ENCODE measurements at regions not wholly inside any gene's neighbourhood (a gene's known extent, or its start where the extent isn't known, plus 50 kb on each side); places are given as distances from the start of the nearest gene placed in this dataset.
A peak's percentile ranks its signal among the peaks of the same experiment; 100 is the strongest.

DNA sequence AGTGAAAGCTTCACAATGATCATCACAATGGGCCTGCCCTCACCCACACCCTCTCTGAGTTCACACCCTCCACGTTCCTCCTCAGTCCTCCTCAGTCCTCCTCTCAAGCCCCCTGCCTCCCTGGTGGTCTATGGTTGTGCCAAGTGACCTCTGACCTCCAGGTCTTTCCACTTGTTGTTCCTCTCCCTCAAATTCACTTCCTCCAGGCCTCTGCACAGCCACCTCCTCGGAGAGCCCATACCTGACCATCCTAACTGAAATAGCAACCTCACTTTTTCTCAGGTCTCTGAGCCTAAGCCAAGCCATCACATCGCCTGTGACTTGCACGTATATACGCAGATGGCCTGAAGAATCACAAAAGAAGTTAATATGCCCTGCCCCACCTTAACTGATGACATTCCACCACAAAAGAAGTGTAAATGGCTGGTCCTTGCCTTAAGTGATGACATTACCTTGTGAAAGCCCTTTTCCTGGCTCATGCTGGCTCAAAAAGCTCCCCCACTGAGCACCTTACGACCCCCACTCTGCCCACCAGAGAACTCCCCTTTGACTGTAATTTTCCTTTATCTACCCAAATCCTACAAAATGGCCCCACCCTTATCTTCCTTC is 293.4 kb upstream of the TENM3 start:
- Histone ChIP-seq H3K4me1 (ENCODE audit: control insufficient read depth, insufficient read depth, low read length) (no peaks in the 10 kb centered on the region), H3K9me3 (ENCODE audit: control insufficient read depth, low read depth, low read length) (no peaks in the 10 kb centered on the region), H3K27ac (ENCODE audit: low read length) (no peak overlapping the region), H3K36me3 (ENCODE audit: control insufficient read depth, insufficient read depth, low read length) (no peaks in the 10 kb centered on the region), H3K27me3 (ENCODE audit: control insufficient read depth, insufficient read depth, low read length) (no peaks in the 10 kb centered on the region), H3K4me3 (ENCODE audit: low read length) (no peak overlapping the region)
- DNase-seq, result no peak
- 88% methylated on average over 1 of the region's 6 CpGs for WGBS (ENCODE audit: insufficient coverage, low lambda C conversion rate)

DNA sequence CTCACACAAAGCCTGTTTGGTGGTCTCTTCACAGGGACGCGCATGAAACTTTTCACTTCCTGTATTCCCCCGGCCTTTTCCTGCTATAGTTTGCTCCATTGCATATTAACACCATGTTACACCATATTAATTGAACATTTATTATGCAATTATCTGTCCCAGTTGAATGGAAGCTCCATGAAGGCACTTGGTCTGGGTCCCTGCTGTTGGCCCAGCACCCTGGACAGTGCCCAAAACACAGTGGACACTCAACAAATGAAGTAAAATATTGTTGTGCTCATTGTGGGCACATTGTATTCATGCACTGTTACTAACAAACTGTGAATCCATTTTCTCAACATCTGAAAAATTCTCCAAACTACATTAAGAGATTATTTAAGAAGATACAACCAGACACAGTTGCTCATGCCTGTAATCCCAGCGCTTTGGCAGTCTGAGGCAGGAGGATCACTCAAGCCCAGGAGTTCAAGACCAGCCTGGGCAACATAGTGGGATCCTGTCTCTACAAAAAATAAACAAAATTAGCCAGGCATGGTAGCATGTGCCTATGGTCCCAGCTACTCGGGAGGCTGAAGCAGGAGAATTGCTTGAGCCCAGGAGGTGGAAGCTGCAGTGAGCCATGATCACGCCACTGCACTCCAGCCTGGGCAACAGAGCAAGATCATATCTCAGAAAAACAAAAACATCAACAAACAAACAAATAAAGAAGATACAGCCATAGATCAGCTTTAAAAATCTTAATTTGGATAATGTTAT is 292.7 kb upstream of the TENM3 start:
- 100% methylated on average over 1 of the region's 6 CpGs for WGBS (ENCODE audit: insufficient coverage, low lambda C conversion rate)
- H3K27ac ChIP-seq (ENCODE audit: low read length), result no peak overlapping the region
- no peaks in the 10 kb centered on the region for H3K9me3 ChIP-seq (ENCODE audit: control insufficient read depth, low read depth, low read length)
- no peak for DNase-seq
- no peak overlapping the region for H3K4me3 ChIP-seq (ENCODE audit: low read length)
- no peaks in the 10 kb centered on the region for H3K36me3 ChIP-seq (ENCODE audit: control insufficient read depth, insufficient read depth, low read length)
- no peaks in the 10 kb centered on the region for H3K27me3 ChIP-seq (ENCODE audit: control insufficient read depth, insufficient read depth, low read length)
- H3K4me1 ChIP-seq (ENCODE audit: control insufficient read depth, insufficient read depth, low read length), result no peaks in the 10 kb centered on the region

DNA sequence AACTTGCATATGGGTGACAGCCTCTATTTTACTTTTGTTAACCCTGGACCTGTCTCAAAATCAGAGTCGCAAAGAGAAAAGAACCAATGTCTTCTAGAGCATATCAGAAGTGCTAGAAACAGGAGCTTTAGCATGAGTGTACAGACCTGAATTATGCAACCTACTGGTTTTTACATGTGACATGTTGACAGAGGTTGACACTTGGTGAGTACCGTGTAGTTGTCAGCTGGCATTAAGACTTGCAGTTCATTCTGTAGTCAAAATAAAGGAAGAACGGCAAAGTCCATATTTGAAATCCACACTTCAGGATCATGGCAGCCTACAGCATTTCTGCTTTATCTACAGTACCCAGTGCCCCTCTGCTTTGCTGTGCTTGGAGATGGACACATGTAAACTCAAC is 291.9 kb upstream of the TENM3 start:
- DNase-seq, result no peak
- Histone ChIP-seq H3K36me3 (ENCODE audit: control insufficient read depth, insufficient read depth, low read length) (no peaks in the 10 kb centered on the region), H3K27me3 (ENCODE audit: control insufficient read depth, insufficient read depth, low read length) (no peaks in the 10 kb centered on the region), H3K27ac (ENCODE audit: low read length) (no peak overlapping the region), H3K4me1 (ENCODE audit: control insufficient read depth, insufficient read depth, low read length) (no peaks in the 10 kb centered on the region), H3K4me3 (ENCODE audit: low read length) (no peak overlapping the region), H3K9me3 (ENCODE audit: control insufficient read depth, low read depth, low read length) (no peaks in the 10 kb centered on the region)
- no CpG with 5 or more reads among the region's 3 CpGs for WGBS (ENCODE audit: insufficient coverage, low lambda C conversion rate)

DNA sequence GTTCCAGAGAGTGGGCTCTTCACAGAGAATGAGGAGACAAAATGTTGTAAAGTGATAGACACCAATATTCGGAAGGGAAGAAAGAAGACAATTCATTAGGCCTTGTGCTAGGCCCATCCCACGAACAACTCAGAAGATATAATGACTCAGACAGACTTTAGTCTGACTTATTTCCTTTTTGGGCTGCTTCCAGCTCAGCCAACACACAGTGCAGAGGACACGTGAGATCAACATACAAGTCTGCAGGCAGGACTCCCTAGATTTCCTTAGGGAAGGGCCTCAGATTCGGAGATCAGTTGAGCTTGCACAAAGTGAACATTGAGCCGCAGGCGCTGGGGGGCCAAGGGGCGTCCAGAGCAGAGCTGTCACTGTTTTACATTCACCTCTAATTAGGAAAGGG is 290.7 kb upstream of the TENM3 start:
- H3K9me3 ChIP-seq (ENCODE audit: control insufficient read depth, low read depth, low read length), result no peaks in the 10 kb centered on the region
- no peak overlapping the region for H3K27ac ChIP-seq (ENCODE audit: low read length)
- 100% methylated on average over 1 of the region's 7 CpGs for WGBS (ENCODE audit: insufficient coverage, low lambda C conversion rate)
- no peaks in the 10 kb centered on the region for H3K4me1 ChIP-seq (ENCODE audit: control insufficient read depth, insufficient read depth, low read length)
- DNase-seq, result peak; percentile 17 to 47
- H3K27me3 ChIP-seq (ENCODE audit: control insufficient read depth, insufficient read depth, low read length), result no peaks in the 10 kb centered on the region
- H3K36me3 ChIP-seq (ENCODE audit: control insufficient read depth, insufficient read depth, low read length), result no peaks in the 10 kb centered on the region
- H3K4me3 ChIP-seq (ENCODE audit: low read length), result no peak overlapping the region

DNA sequence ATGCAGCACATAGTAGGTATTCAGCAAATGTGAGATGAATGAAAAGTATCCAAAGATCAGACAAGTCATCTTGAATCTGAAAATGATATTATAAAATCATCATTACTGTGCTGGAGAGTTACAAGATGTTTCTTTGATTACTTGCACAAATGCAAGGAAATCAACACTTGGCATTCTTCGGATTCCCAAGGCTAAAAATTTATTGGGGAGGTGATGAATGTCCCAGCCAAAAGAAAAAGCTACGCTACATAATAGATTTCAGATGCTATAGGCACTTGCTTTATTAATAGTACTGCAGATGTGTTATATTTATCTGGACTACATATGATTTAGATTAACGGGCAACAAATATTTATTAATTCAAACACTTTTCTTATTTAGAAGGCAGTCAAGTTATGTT is 286.7 kb upstream of the TENM3 start:
- DNase-seq, result no peak
- Histone ChIP-seq H3K4me3 (ENCODE audit: low read length) (no peak overlapping the region), H3K27me3 (ENCODE audit: control insufficient read depth, insufficient read depth, low read length) (no peaks in the 10 kb centered on the region), H3K4me1 (ENCODE audit: control insufficient read depth, insufficient read depth, low read length) (no peaks in the 10 kb centered on the region), H3K9me3 (ENCODE audit: control insufficient read depth, low read depth, low read length) (no peaks in the 10 kb centered on the region), H3K27ac (ENCODE audit: low read length) (no peak overlapping the region), H3K36me3 (ENCODE audit: control insufficient read depth, insufficient read depth, low read length) (no peaks in the 10 kb centered on the region)
- WGBS (ENCODE audit: insufficient coverage, low lambda C conversion rate), result 92% methylated on average over 2 of the region's 3 CpGs

DNA sequence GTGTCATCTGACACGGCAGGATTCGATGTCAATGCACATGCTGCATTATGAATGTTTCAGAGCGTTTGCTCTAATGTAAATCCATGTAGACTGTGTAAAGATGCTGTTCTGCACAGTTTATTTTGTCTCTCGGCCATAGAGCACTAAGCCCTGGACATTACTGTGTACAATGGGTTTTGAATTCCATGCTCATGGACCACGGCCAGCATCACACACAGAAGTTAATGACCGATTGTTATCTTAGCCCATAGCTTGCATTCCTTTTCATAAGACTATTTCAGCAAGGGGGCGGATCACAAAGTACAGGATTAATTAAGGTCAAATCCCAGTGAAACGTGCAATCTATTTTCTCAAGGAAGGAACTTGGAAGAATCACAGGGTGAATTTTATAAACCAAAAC is 286.1 kb upstream of the TENM3 start:
- WGBS (ENCODE audit: insufficient coverage, low lambda C conversion rate), result 50% methylated on average over 2 of the region's 8 CpGs
- DNase-seq, result peak in 1 of 2 donors; percentile 21
- H3K27me3 ChIP-seq (ENCODE audit: control insufficient read depth, insufficient read depth, low read length), result no peaks in the 10 kb centered on the region
- H3K9me3 ChIP-seq (ENCODE audit: control insufficient read depth, low read depth, low read length), result no peaks in the 10 kb centered on the region
- H3K4me3 ChIP-seq (ENCODE audit: low read length), result no peak overlapping the region
- H3K4me1 ChIP-seq (ENCODE audit: control insufficient read depth, insufficient read depth, low read length), result no peaks in the 10 kb centered on the region
- H3K27ac ChIP-seq (ENCODE audit: low read length), result no peak overlapping the region
- H3K36me3 ChIP-seq (ENCODE audit: control insufficient read depth, insufficient read depth, low read length), result no peaks in the 10 kb centered on the region

DNA sequence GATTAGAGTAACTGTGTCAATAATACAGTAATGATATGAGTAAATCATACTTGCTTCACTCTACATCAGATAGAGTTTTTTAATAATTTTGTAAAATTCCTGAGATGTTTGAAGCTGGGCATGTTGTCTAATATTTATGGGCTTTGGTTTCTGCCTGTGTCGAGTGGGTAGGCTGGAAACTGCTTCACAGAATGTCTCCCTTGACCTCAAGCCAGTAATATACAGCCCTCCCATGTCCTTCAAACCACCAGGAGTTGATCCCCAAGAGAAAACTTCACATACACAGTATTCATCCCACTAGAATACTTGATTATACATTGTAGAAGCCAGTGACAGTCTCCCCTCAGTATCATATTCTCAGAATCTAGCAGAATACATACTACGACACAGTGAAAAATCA is 284.8 kb upstream of the TENM3 start:
- WGBS (ENCODE audit: insufficient coverage, low lambda C conversion rate), result 80% methylated on average over 1 of the region's 2 CpGs
- H3K36me3 ChIP-seq (ENCODE audit: control insufficient read depth, insufficient read depth, low read length), result no peaks in the 10 kb centered on the region
- no peaks in the 10 kb centered on the region for H3K27me3 ChIP-seq (ENCODE audit: control insufficient read depth, insufficient read depth, low read length)
- no peak overlapping the region for H3K27ac ChIP-seq (ENCODE audit: low read length)
- H3K4me1 ChIP-seq (ENCODE audit: control insufficient read depth, insufficient read depth, low read length), result no peaks in the 10 kb centered on the region
- H3K4me3 ChIP-seq (ENCODE audit: low read length), result no peak overlapping the region
- H3K9me3 ChIP-seq (ENCODE audit: control insufficient read depth, low read depth, low read length), result no peaks in the 10 kb centered on the region
- DNase-seq, result no peak

DNA sequence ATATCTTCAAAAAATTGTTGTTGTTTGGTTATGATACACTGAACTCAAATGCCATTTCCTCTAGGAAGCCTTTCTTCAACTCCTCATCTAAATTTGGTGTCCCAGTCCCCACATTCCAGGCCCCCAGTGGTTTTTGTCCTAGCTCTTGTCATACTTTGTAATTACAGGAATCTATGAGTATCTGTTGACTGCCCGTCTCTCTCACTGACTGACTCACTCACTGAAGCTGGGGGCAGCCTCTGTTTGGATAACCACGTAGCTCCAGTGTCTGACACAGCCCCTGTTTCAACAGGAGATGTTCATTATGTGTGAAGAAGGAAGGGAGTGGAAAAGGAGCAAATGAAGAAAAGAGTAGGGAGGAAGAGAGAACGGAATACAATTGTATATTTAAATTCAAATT is 284.1 kb upstream of the TENM3 start:
- no peak overlapping the region for H3K4me3 ChIP-seq (ENCODE audit: low read length)
- H3K27ac ChIP-seq (ENCODE audit: low read length), result no peak overlapping the region
- no peaks in the 10 kb centered on the region for H3K27me3 ChIP-seq (ENCODE audit: control insufficient read depth, insufficient read depth, low read length)
- no peaks in the 10 kb centered on the region for H3K9me3 ChIP-seq (ENCODE audit: control insufficient read depth, low read depth, low read length)
- H3K4me1 ChIP-seq (ENCODE audit: control insufficient read depth, insufficient read depth, low read length), result no peaks in the 10 kb centered on the region
- no CpG with 5 or more reads among the region's 3 CpGs for WGBS (ENCODE audit: insufficient coverage, low lambda C conversion rate)
- no peak for DNase-seq
- no peaks in the 10 kb centered on the region for H3K36me3 ChIP-seq (ENCODE audit: control insufficient read depth, insufficient read depth, low read length)

DNA sequence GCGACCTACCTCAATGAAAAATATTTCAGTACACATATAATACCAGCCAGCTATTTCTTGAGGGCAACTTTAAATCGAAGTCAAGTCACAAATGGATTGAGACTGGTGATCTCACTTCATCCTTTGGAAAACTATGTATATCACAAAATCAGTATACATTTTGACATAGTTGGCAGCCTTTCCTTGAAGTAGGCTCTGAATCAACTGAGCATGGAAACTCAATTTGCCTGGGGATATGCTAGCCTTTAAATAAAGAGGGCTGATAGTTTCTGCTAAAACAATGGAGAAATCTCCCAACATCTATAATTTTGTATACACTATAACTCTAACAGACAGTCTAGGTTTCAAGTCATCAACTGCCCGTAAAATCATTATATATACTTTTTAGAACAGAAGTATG is 282.8 kb upstream of the TENM3 start:
- 92% methylated on average over 2 of the region's 3 CpGs for WGBS (ENCODE audit: insufficient coverage, low lambda C conversion rate)
- DNase-seq, result no peak
- Histone ChIP-seq H3K27ac (ENCODE audit: low read length) (no peak overlapping the region), H3K4me1 (ENCODE audit: control insufficient read depth, insufficient read depth, low read length) (no peaks in the 10 kb centered on the region), H3K9me3 (ENCODE audit: control insufficient read depth, low read depth, low read length) (no peaks in the 10 kb centered on the region), H3K27me3 (ENCODE audit: control insufficient read depth, insufficient read depth, low read length) (no peaks in the 10 kb centered on the region), H3K4me3 (ENCODE audit: low read length) (no peak overlapping the region), H3K36me3 (ENCODE audit: control insufficient read depth, insufficient read depth, low read length) (no peaks in the 10 kb centered on the region)

DNA sequence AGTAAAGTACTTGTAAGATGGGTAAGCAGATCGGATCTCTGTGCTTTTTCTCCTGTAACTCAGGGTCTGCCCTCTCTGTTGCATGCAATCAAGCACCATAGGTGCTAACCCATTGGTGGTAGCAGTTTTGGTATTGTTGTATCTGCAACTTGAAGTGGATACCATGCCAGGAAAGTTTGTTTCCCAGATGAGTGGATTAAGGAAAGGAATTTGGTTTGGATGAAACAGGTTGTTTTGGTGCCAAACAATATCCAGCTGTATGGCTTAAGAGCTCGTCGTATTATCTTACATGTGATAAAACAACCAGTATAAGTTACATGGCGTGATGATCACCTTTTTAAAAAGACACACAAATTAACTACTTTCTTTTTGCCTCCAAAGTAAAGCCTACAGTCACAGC is 280.9 kb upstream of the TENM3 start:
- DNase-seq, result no peak
- no peaks in the 10 kb centered on the region for H3K36me3 ChIP-seq (ENCODE audit: control insufficient read depth, insufficient read depth, low read length)
- 92% methylated on average over 2 of the region's 4 CpGs for WGBS (ENCODE audit: insufficient coverage, low lambda C conversion rate)
- H3K4me3 ChIP-seq (ENCODE audit: low read length), result no peak overlapping the region
- no peaks in the 10 kb centered on the region for H3K4me1 ChIP-seq (ENCODE audit: control insufficient read depth, insufficient read depth, low read length)
- no peaks in the 10 kb centered on the region for H3K9me3 ChIP-seq (ENCODE audit: control insufficient read depth, low read depth, low read length)
- H3K27me3 ChIP-seq (ENCODE audit: control insufficient read depth, insufficient read depth, low read length), result no peaks in the 10 kb centered on the region
- no peak overlapping the region for H3K27ac ChIP-seq (ENCODE audit: low read length)

DNA sequence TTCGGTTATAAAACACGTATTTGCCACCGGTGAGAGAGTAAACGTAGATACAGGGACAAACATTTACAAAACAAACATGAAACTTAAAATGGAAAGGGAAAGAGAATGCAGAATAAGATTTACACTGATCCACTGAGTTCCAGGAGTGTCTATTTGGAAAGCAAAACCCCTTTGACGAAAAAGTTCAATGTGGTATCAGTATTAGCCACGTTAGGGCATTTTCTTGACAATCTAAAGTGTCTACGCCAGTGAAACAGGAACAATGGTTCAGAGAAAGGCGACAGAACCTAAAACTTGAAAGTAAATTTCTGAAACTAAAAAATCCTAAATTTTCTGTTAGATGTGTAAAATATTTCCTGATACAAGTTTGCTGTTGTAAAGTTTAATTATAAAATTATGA is 278.5 kb upstream of the TENM3 start:
- no peak for DNase-seq
- H3K27ac ChIP-seq (ENCODE audit: low read length), result no peak overlapping the region
- 80% methylated on average over 4 of the region's 8 CpGs for WGBS (ENCODE audit: insufficient coverage, low lambda C conversion rate)
- no peaks in the 10 kb centered on the region for H3K4me1 ChIP-seq (ENCODE audit: control insufficient read depth, insufficient read depth, low read length)
- no peak overlapping the region for H3K4me3 ChIP-seq (ENCODE audit: low read length)
- no peaks in the 10 kb centered on the region for H3K9me3 ChIP-seq (ENCODE audit: control insufficient read depth, low read depth, low read length)
- no peaks in the 10 kb centered on the region for H3K36me3 ChIP-seq (ENCODE audit: control insufficient read depth, insufficient read depth, low read length)
- no peaks in the 10 kb centered on the region for H3K27me3 ChIP-seq (ENCODE audit: control insufficient read depth, insufficient read depth, low read length)
